PC-3 (cell line): ENCODE measurements at regions not wholly inside any gene's neighbourhood (a gene's known extent, or its start where the extent isn't known, plus 50 kb on each side); places are given as distances from the start of the nearest gene placed in this dataset.

Experiments used
- CTCF ChIP-seq: fragments of 300-600 bp; sonication (generic); conservative IDR thresholded peaks from 2 replicates; pipeline ENCODE4 v1.5.1; 2017; ENCODE audit warnings: antibody characterized with exemption, low read depth, mild to moderate bottlenecking, low read length
- EZH2 ChIP-seq: fragments of 300-600 bp; sonication (generic); IDR thresholded peaks from one replicate; pipeline ENCODE4 v1.6.1; 2017; ENCODE audit warnings: antibody characterized with exemption, mild to moderate bottlenecking, low read length; ENCODE audit not compliant: unreplicated experiment
- EZH2phosphoT487 ChIP-seq: fragments of 300-600 bp; sonication (generic); IDR thresholded peaks from 2 replicates; pipeline ENCODE4 v1.6.1; 2018; ENCODE audit warnings: mild to moderate bottlenecking, antibody characterized with exemption, low read length, borderline replicate concordance

- no peak for TF ChIP-seq CTCF
- TF ChIP-seq EZH2, result no peak
- TF ChIP-seq EZH2phosphoT487, result no peak
Measured at GRCh38 chr12:82565966-82566365, 120.7 kb upstream of the TMTC2 start.
